NCI-H2171 (cell line): ENCODE measurements at regions not wholly inside any gene's neighbourhood (a gene's known extent, or its start where the extent isn't known, plus 50 kb on each side); places are given as distances from the start of the nearest gene placed in this dataset.

Source experiments
- DNase-seq: peaks from one replicate; lab custom pipeline; 2025; lab: John Stamatoyannopoulos, UW

DNA sequence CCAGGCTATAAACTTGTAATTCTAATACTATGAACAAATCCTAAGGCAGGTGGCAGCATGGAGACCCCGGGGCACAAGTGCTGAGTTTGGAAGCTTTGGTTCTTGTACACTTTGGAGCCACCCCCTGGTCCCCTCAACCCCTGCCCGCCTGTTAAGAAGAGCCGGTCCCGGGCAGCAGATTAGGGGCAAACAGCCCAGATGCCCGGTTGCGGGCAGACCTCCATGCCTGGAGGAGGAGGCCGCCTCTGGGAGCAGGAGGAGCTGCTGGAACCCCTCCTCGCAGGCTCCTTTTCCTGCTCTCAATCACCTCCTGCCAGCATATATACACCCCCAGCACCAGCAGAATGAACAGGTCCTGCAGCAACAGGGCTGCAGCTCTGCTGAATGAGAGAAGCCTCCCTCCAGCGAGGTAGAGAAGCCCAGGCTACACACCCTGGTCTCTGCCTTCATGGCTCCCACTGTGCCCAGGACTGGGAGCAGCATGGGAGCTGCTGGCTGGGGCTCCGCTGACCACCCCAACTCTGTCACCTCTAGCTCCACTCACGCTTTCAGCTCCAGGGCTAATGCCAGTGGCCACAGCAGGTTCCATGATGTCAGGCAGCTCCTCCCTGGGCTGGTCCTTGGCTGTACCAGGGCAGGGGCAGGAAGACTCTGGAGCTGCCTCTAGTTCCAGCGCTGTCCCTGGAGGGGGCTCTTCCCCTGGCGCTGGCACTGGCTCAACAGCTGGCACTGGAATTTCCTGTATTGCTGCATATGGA, 1713.5 kb upstream of the ACO1 start:
- DNase-seq: no peak

DNA sequence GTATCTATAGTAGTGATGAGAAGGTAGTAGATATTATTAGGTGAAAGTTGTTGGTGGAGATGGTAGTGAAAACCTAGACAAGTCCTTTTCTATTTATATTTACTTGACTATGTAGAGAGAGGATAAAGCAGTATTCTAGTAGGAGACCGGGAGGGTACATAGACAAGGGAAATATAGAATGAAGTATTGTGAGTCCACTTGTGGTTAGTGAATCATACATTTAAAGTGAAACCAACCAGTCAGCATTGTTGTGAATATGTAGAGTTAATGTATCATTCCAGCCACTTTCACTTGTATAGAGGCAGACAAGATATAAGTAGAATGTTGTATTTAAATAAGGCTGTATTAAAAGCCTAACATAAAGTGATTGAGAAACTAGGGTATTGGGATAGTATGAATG, 1711.3 kb upstream of the ACO1 start:
- no peak for DNase-seq

DNA sequence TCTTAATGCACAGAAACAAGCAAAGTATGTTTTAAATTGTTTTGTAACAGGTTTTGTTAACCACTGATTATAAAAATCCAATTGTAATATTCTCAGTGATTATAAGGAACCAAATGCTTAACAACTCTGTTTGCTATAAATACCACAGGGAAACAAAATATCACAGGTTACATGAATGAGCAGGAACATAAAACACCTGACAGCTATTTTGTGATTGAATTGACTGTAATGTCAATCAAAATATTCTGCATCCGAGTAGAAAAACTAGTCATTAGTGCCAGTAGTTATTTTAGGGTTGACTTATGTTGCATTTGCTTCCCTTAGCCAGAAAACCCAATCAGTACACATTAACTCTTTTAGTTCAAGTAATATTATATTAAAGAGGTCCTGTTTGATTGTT, 1707.8 kb upstream of the ACO1 start:
- DNase-seq: no peak

DNA sequence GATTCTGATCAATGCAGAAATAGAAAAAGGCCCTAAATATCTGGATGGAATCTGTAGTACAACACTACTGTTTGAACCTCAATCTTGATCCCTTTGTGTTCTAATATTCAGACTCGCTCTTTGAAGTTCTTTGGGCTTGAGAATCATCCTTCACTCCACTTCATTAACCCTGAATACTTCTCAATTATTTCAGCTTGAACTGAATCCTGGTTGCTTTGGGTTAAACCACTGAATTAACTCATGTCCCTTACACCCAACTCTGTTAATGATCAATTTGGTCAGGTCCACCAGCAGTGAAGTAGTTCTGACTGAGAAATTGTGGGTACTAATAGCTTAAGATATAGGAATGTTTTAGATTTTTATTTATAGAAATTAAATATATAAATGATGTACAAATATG, 1707.2 kb upstream of the ACO1 start:
- DNase-seq: no peak

DNA sequence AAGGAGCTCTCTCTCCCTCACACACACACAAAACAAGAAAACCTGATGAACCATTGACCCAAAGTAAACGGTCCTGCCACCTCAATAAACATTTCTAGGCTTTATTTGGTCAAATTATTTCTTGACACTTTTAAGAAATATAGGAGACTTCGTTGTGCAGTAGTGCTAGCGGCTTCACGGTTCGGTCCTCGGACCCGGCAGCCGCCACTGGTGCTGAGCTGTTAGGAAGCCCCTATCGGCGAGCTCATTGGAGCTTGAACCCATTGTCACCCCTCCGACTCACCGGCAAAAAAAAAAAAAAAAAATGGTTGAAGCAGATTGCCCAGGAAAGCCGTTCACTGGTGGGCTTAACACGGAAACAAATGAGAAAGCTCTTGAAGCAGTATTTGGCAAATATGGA, 1695.6 kb upstream of the ACO1 start:
- no peak for DNase-seq

DNA sequence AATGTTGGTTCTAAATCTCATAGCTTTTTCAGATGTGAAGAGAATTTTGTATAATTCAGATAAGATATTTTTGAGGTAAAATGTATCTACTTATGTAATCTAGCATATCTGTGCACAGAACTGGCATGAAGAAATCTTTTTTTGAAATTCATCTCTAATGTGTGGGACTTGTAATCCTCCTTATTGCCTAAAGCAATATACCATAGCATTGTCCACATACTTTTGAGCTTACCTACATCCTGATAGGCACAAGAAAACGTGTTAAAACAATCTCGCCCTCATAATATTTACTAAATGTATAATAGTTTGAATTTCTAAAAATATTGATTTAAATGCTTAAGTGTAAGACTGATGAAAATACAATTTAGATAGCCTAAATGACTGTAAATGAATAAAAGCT, 1686.5 kb upstream of the ACO1 start:
- no peak for DNase-seq

DNA sequence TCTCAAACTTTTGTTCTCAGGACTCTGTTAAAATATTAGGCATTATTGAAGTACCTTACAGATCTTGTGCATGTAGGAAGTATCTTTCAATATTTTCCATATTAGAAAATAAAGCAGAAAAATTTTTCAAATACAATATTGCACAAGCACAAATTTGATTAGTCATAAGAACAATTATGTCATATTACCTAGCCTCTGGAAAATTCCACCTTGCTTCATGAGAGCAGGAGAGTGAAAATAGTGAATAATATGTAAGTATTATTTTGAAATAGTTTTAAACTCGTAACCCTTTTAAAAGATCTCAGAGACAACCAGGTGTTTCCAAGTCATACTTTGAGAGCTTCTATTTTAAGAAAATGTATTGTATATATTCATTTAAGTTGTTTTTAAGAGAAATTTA, 1672.9 kb upstream of the ACO1 start:
- no peak for DNase-seq

DNA sequence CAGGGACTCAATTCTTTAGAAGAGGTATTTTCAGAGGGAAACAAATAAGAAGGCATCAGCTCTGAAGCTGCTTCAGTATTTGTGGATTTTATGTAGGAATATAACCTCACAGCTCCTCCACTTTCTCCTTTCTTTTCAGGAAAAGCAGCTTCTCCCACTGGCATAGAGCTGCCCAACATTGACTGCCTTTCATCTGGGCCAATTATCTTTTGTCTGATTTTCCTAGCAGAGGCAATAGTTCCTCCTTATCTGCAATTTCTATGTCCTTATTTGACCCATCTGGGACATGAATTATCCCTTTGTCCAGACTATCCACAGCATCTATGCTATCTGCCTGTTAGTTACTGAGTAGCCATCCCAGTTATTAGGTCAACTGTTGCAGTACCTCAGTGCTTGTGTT, 1671.2 kb upstream of the ACO1 start:
- DNase-seq: no peak

DNA sequence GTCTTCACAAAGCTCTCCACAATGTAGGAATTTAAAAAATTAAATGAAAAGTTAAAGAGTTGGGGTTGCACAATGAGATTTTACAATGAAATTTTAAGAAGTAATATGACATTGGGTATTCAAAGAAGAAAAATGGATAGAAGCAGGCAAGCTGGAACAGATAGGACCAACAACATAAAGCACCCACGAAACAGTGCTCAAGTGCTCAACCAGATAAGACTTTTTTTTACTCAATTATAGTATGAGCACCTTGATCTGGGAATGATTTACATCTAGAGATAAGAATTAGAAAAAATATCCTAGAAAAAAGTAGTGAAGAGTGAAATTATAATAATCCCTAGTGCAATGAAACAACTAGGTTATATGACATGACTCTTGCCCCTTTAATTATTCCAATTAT, 1670.1 kb upstream of the ACO1 start:
- DNase-seq: no peak

DNA sequence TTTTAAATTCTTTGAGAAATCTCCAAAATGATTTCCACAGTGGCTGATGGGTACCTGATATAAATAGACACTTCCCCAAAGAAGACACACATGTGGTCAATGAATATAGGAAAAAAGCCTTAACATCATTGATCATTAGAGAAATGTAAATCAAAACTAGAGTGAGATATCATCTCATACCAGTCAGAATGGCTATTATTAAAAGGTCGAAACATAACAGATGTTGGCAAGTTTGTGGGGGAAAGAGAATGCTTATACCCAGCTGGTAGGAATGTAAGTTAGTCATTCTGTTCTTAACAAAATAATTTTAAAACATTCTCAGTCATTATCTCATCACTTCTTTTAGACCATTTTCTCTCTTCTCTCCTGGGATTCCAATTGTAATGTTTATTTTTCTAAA, 1666.0 kb upstream of the ACO1 start:
- DNase-seq: no peak

DNA sequence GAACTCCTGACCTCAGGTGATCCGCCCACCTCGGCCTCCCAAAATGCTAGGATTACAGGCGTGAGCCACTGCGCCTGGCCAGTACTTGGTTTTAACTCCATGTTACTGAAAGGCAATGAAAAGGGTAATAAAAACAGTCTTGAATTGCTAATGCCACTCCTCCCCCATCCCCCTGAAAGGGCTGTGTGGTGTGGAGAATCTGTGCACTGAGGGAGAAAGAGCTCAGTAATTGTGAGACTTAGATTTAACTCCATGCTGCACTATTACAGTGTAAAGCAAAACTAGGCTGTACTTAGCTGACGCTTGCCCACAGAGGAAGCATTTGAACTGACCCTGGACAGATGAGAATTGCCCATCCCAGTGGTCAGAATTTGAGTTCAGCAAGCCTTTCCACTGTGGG, 1662.4 kb upstream of the ACO1 start:
- DNase-seq: no peak

DNA sequence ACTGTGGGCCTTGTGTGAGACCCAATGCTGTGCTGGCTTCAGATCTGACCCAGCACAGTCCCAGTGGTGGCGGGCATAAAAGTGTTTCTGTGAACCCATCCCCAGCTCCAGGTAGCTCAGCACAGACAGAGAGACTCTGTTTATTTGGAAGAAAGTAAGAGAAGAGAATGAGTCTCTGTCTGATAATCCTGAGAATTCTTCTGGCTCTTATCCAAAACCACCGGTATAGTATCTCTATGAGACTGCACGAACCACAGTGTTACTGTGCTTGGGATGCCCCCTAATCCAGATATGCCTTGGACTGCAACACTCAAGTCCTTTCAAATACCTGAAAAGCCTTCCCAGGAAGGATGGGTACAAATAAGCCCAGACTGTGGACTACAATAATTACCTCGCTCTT, 1660.8 kb upstream of the ACO1 start:
- DNase-seq: no peak

DNA sequence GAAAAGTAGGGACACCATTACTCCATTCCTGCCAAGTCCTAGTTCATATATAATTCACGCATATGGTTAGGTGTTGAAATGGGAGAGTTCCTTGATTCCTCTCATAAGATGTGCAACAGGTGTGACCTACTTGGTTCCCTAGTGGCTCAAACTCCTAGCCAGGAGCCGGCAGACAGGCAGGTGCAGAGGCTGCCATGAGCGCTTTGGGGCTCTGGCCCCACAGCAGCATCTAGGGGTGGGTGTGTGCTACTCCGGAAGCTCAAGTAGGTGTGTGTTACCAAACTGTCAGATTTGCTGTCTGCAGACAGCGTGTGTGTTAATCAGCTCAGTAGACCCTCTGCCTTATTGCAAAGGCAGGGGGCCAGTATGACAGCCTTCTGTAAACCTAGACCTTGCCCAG, 1652.4 kb upstream of the ACO1 start:
- DNase-seq: no peak

DNA sequence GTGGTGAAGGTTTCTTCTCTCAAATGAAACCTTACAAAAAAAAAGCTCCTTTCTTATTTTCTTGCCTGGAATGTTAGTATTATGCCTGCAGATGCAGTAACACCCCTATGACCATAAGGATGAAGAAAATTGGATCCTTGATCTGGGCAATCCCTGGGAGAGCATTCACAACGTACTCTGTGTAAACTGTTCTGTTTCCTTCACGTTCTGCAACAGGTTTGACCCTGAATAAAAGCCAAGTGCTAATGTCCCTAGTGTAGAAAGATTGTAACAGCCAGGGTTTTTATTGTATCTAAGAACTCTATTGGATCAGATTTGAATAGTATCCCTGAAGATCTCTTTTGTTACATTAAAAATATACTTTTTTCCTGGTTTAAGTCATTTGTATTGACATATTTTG, 1639.6 kb upstream of the ACO1 start:
- DNase-seq: no peak

DNA sequence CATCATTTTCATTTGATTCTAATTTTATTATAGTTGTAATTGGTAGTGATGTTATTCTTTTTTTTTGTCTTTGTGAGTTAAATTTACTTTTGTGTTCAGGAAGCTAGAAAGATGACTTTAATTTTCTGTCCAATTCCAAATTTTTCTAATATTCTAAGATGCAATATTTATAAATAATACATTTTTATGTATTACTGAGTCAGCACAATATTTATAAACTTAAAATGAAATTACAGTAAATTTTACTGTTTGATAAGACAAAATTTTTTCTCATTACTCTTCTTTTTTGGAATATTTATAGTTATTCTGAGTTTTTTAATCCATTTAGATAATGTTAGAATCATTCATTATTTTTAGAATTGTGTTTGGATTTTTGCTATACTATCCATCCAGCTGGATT, 1637.9 kb upstream of the ACO1 start:
- DNase-seq: no peak

DNA sequence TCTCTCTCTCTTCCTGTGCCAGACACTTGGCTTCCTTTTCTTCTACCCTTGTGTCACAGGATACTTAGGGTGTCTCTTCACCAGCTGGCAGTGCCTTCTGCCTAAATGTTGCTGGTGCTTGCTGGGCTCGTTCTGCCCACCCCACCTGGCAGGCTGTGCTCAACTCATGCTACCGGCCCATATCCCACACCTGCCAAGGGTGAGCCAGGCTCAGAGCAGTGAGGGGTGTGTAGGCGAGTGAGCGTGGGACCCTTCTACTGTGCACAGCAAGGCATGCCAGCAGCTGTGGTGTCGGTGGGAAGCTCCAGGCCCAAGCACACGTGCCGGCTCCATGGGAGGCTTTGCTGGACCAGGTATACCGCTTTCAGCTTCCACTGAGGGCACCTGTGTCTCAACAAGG, 1626.7 kb upstream of the ACO1 start:
- no peak for DNase-seq

DNA sequence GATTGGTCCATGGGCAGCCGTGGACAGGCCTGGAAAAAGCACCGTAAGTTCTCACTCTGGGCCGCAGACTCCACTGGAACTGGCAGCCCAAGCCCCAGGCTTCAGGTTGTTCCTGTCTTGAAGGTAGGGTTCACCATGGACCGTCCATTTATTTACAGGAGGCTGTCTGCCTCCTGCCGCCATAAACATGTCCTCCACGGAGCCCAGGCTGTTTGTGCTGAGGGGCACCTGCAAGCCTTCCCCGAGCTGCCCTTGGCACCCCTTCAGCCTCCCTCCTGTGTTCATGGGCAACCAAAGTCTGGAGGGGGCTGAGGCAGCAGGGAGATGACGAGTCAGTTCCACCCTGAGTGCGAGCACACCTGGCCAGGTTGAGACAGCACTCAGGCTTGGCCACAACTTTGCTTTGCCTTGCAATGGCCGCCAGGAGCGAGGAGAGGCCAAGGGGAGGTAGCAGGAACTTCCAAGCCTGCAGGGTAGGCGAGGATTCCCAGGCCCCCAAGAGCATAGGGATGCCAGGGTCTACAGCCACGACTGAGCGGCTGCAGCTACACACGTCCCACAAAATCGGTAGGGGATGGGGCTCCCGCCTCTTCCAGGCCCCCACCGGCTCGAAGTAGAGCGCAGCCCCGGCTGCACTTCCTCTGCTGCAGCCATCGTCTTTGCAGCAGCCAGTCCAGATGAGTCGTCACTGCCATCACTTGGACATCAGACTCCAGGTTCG, 1625.6 kb upstream of the ACO1 start:
- DNase-seq: no peak

DNA sequence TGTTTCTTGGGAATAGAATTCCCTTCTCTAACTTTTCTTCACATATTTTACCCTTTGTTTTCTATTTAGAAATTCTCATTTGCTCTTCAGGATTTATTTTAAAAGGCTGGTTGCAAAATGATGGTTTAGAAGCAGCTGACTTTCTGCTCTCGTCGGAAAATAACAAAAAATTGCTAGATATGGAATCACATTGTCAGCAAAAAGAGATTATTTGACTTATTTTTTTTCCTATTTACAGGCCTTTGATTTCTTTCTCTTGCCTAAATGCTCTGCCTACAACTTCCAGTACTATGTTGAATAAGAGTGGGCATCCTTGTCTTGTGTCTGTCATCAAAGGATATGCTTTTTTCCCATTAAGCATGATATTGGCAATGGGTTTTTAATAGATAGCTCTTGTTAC, 1619.1 kb upstream of the ACO1 start:
- DNase-seq: no peak

DNA sequence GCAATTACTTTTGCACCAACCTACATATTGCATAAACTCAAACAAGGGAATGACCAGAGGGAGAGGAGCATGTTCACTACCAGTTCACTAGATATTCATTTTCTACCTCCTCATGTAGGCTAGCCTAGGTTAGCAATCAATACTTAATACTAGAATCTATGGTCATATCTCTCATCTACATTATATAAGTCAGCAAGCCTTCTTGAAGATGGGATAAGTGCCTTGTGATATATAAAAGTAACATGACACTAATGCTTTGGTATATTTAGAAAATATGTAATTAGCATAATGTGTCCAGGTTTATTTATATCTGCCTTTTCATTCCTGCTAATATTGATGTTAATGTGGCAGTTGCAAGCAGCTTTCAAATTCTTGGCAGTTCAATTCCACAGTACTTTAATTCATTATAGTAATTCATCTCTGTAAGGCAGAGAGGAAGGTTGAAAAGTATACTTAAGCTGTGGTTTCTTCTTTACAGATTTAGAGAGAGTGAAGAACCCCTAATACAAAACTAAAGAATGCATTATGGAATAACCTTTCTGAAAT, 1613.2 kb upstream of the ACO1 start:
- DNase-seq: no peak

DNA sequence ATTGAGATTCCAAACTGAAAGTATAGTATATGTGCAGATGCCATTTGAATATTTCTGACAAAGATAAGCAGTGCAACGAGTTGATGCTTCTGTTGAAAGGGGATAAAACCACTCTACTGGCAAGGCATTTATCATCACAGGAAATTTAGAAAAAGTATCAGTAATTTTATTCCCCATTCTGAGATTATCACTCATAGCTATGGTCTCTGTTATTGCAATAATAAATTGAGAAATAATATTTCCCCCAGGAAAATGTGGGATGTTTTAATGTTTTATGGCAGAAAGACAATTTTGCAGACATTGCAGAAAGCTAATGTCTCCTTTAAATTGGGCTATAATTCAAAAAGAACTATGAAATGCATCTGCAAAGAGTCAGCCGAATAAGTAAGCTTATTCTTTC, 1612.7 kb upstream of the ACO1 start:
- DNase-seq: no peak

DNA sequence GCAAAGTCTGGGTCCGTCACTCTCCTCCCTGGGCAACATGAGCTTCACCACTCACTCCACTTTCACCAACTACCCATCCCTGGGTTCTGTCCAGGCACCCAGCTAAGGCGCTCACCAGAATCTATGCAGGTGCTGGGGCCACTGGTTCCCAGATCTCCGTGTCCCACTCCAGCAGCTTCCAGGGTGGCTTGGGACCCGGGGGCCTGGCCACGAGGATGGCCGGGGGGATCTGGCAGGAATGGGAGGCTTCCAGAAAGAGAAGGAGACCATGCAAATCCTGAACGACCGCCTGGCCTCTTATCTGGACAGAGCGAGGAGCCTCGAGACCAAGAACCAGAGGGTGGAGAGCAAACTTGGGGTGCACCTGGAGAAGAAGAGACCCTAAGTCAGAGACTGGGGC, 1611.0 kb upstream of the ACO1 start:
- DNase-seq: no peak

DNA sequence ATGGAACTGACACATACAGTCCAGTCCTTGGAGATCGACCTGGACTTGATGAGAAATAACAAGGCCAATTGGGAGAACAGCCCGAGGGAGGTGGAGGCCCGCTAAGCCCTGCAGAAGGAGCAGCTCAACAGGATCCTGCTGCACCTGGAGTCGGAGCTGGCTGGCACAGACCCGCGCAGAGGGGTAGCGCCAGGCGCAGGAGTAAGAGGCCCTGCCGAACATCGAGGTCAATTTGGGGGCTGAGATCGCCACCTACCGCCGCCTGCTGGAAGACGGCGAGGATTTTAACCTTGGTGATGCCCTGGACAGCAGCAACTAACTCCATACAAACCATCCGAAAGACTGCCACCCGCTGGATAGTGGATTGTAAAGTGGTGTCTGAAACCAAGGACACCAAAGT, 1610.1 kb upstream of the ACO1 start:
- no peak for DNase-seq

DNA sequence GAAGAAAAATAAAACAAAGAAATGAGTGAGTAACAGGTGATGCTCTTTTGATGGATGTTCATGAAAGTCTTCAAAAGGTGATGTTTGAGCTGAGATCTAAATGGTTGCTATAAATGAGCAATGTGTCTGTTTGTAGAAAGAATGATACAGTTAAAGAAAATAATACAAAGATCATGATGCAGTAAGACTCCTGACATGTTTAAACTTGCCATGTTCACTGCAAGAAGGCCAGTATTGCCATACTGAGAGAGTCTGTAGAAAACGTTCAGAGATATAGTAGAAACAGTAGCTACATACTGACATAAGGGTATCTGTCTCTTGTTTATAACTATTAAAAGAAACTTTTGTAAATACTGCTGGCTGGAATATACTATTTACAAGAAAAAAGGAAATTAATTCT, 1609.2 kb upstream of the ACO1 start:
- DNase-seq: no peak

DNA sequence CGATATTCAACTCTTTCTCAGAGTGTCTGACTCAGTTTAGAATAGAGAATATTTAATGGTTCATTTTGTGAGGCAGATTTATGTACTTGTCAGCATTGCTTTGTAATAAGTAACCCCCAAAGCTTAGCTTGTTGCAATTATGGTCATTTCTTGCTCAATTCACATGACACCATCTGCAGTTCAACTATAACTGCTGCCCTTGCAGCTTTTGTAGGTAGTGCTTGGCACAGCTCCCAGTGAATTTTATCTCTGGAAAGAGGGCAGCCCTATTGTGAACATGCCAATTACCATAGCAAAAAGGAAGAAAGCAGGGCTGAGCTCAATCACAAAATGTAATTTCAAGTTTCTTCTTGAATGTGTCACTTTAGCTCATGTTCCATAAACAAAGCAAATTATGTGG, 1587.7 kb upstream of the ACO1 start:
- no peak for DNase-seq
